WTC11 (cell line): ENCODE measurements at regions not wholly inside any gene's neighbourhood (a gene's known extent, or its start where the extent isn't known, plus 50 kb on each side); places are given as distances from the start of the nearest gene placed in this dataset.

Source experiments
- ATAC-seq: fragments of 200-7000 bp; cut with Tn5 transposase; 2 replicates; pipeline ENCODE4 v1.10.0; 2021; ENCODE audit warnings: mild to moderate bottlenecking, moderate library complexity
- CTCF ChIA-PET: fragments of 300-600 bp; sonication (Branson Sonifier 250); formaldehyde crosslinking; loops from one replicate; lab custom pipeline; 2021; ENCODE audit warnings: antibody characterized with exemption; lab: Charles Lee
- POLR2A ChIA-PET: fragments of 350-600 bp; sonication (Branson Sonifier 250); formaldehyde crosslinking; loops from one replicate; lab custom pipeline; 2021; ENCODE audit warnings: antibody characterized with exemption; lab: Charles Lee
- DNase-seq: peaks from one replicate; pipeline ENCODE4 v3.0.0; 2021; ENCODE audit warnings: low spot score
- H3K27ac Mint-ChIP-seq: 2 replicates; pipeline ENCODE4 v1.8.0; 2021; ENCODE audit warnings: mixed read lengths
- H3K27me3 Mint-ChIP-seq: 2 replicates; pipeline ENCODE4 v1.8.0; 2021; ENCODE audit warnings: low read depth, mild to moderate bottlenecking, moderate library complexity, mixed read lengths
- H3K36me3 Mint-ChIP-seq: 2 replicates; pipeline ENCODE4 v1.8.0; 2021; ENCODE audit warnings: mixed read lengths
- H3K4me1 Mint-ChIP-seq: 2 replicates; pipeline ENCODE4 v1.8.0; 2022; ENCODE audit warnings: mixed read lengths
- H3K4me3 Mint-ChIP-seq: 2 replicates; pipeline ENCODE4 v1.8.0; 2021; ENCODE audit warnings: mild to moderate bottlenecking, moderate library complexity, mixed read lengths
- H3K9me3 Mint-ChIP-seq: 2 replicates; pipeline ENCODE4 v1.8.0; 2021; ENCODE audit warnings: mixed read lengths
- ATF1 ChIP-seq: sonication (generic); formaldehyde crosslinking; IDR thresholded peaks from 2 replicates; pipeline ENCODE4 v1.8.1; 2023; ENCODE audit warnings: mild to moderate bottlenecking, moderate library complexity, missing genetic modification reagents
- ATF6 ChIP-seq: sonication (generic); formaldehyde crosslinking; IDR thresholded peaks from 2 replicates; pipeline ENCODE4 v1.8.1; 2023; ENCODE audit warnings: mild to moderate bottlenecking, missing genetic modification reagents
- E2F5 ChIP-seq: sonication (generic); formaldehyde crosslinking; IDR thresholded peaks from 2 replicates; pipeline ENCODE4 v1.8.1; 2022; ENCODE audit warnings: mild to moderate bottlenecking, moderate library complexity, missing genetic modification reagents
- EMX1 ChIP-seq: fragments of 250-450 bp; sonication (Bioruptor Pico); IDR thresholded peaks from 2 replicates; pipeline ENCODE4 v1.8.0; 2021; ENCODE audit warnings: mild to moderate bottlenecking
- FOXJ3 ChIP-seq: sonication (generic); formaldehyde crosslinking; IDR thresholded peaks from 2 replicates; pipeline ENCODE4 v1.9.0; 2021; ENCODE audit warnings: missing genetic modification reagents, mild to moderate bottlenecking, borderline replicate concordance
- FOXK1 ChIP-seq: sonication (generic); formaldehyde crosslinking; IDR thresholded peaks from 2 replicates; pipeline ENCODE4 v1.8.0; 2022; ENCODE audit warnings: mild to moderate bottlenecking, moderate library complexity, missing genetic modification reagents
- FOXP1 ChIP-seq: sonication (generic); formaldehyde crosslinking; IDR thresholded peaks from 2 replicates; pipeline ENCODE4 v1.8.0; 2022; ENCODE audit warnings: missing genetic modification reagents, mild to moderate bottlenecking, moderate library complexity, borderline replicate concordance
- GABPB1 ChIP-seq: sonication (generic); formaldehyde crosslinking; IDR thresholded peaks from 2 replicates; pipeline ENCODE4 v1.8.1; 2023; ENCODE audit warnings: mild to moderate bottlenecking, missing genetic modification reagents
- IRF1 ChIP-seq: sonication (generic); formaldehyde crosslinking; IDR thresholded peaks from 2 replicates; pipeline ENCODE4 v1.8.0; 2023; ENCODE audit warnings: missing genetic modification reagents
- MYBL2 ChIP-seq: sonication (generic); formaldehyde crosslinking; IDR thresholded peaks from 2 replicates; pipeline ENCODE4 v1.8.1; 2023; ENCODE audit warnings: mild to moderate bottlenecking, moderate library complexity, missing genetic modification reagents
- NFYB ChIP-seq: sonication (generic); formaldehyde crosslinking; conservative IDR thresholded peaks from 2 replicates; pipeline ENCODE4 v1.8.0; 2022; ENCODE audit warnings: low read depth, missing genetic modification reagents
- OVOL2 ChIP-seq: fragments of 250-450 bp; sonication (Bioruptor Pico); IDR thresholded peaks from 2 replicates; pipeline ENCODE4 v1.9.0; 2021; ENCODE audit warnings: mild to moderate bottlenecking, borderline replicate concordance
- RORB ChIP-seq: fragments of 250-450 bp; sonication (Bioruptor Pico); IDR thresholded peaks from 2 replicates; pipeline ENCODE4 v1.9.0; 2021; ENCODE audit warnings: mild to moderate bottlenecking
- TEAD1 ChIP-seq: sonication (generic); formaldehyde crosslinking; IDR thresholded peaks from 2 replicates; pipeline ENCODE4 v1.8.0; 2022; ENCODE audit warnings: mild to moderate bottlenecking, missing genetic modification reagents
- ZNF121 ChIP-seq: sonication (generic); formaldehyde crosslinking; IDR thresholded peaks from 2 replicates; pipeline ENCODE4 v1.8.0; 2023; ENCODE audit warnings: missing genetic modification reagents
- ZNF263 ChIP-seq: sonication (generic); formaldehyde crosslinking; IDR thresholded peaks from 2 replicates; pipeline ENCODE4 v1.8.1; 2022; ENCODE audit warnings: low read depth, mild to moderate bottlenecking, moderate library complexity, missing genetic modification reagents
- ZNF396 ChIP-seq: fragments of 250-450 bp; sonication (Bioruptor Pico); IDR thresholded peaks from 2 replicates; pipeline ENCODE4 v1.8.0; 2021; ENCODE audit warnings: mild to moderate bottlenecking, moderate library complexity, borderline replicate concordance
- ZNF512 ChIP-seq: sonication (generic); formaldehyde crosslinking; IDR thresholded peaks from 2 replicates; pipeline ENCODE4 v1.8.1; 2022; ENCODE audit warnings: missing genetic modification reagents, borderline replicate concordance

GRCh38 chr7:52413051-52413450 lies 622.4 kb upstream of the POM121L12 start (continued):
- TF ChIP-seq ZNF396 (CRISPR knock-in tag) = no peak
- TF ChIP-seq, all 79 proteins: peak for 0

GRCh38 chr7:52410032-52410431 lies 625.4 kb upstream of the POM121L12 start:
- peaks cover 2% of the 10 kb centered on the region; the same call in 1 of the 2 replicates for H3K36me3 Mint-ChIP-seq
- no peaks in the 10 kb centered on the region for H3K27me3 Mint-ChIP-seq
- no peak overlapping the region for H3K4me3 Mint-ChIP-seq
- CTCF ChIA-PET = no interaction called here
- DNase-seq (no peak), ATAC-seq (no peak)
- no peak overlapping the region for H3K27ac Mint-ChIP-seq
- TF ChIP-seq GABPB1 (no peak), OVOL2 (CRISPR knock-in tag) (no peak), EMX1 (CRISPR knock-in tag) (no peak), FOXJ3 (CRISPR knock-in tag) (no peak), ATF6 (CRISPR knock-in tag) (no peak), ZNF512 (CRISPR knock-in tag) (no peak)
- H3K4me1 Mint-ChIP-seq = no peaks in the 10 kb centered on the region
- H3K9me3 Mint-ChIP-seq = peaks cover 17% of the 10 kb centered on the region
- POLR2A ChIA-PET = no interaction called here

GRCh38 chr7:52406808-52407207 lies 628.6 kb upstream of the POM121L12 start:
- peaks cover 17% of the 10 kb centered on the region for H3K9me3 Mint-ChIP-seq
- TF ChIP-seq RORB (CRISPR knock-in tag) (no peak), E2F5 (CRISPR knock-in tag) (no peak), ZNF263 (CRISPR knock-in tag) (no peak), TEAD1 (CRISPR knock-in tag) (no peak), IRF1 (CRISPR knock-in tag) (no peak), FOXP1 (CRISPR knock-in tag) (no peak), FOXK1 (CRISPR knock-in tag) (no peak), MYBL2 (no peak)
- no peak overlapping the region for H3K27ac Mint-ChIP-seq
- POLR2A ChIA-PET = no interaction called here
- DNase-seq = no peak
- H3K4me3 Mint-ChIP-seq = no peak overlapping the region
- CTCF ChIA-PET = no interaction called here
- H3K27me3 Mint-ChIP-seq = no peaks in the 10 kb centered on the region
- no peaks in the 10 kb centered on the region for H3K4me1 Mint-ChIP-seq
- ATAC-seq = no peak
- H3K36me3 Mint-ChIP-seq = peaks cover 2% of the 10 kb centered on the region; the same call in 1 of the 2 replicates

- ChIA-PET CTCF (no interaction called here), POLR2A (no interaction called here)
- peaks cover 24% of the 10 kb centered on the region for H3K36me3 Mint-ChIP-seq
- no peak overlapping the region for H3K27ac Mint-ChIP-seq
- peaks cover 3% of the 10 kb centered on the region; the same call in 1 of the 2 replicates for H3K27me3 Mint-ChIP-seq
- TF ChIP-seq NFYB (CRISPR knock-in tag) (no peak), ATF1 (CRISPR knock-in tag) (no peak), ZNF121 (CRISPR knock-in tag) (no peak), E2F5 (CRISPR knock-in tag) (no peak), FOXK1 (CRISPR knock-in tag) (no peak)
- no peak for DNase-seq
- H3K4me3 Mint-ChIP-seq = no peak overlapping the region
- no peaks in the 10 kb centered on the region for H3K4me1 Mint-ChIP-seq
- no peak for ATAC-seq
- peaks cover 40% of the 10 kb centered on the region for H3K9me3 Mint-ChIP-seq
Observed at GRCh38 chr7:52382731-52383130, 652.7 kb upstream of the POM121L12 start.
